Natural killer cell (primary cell): ENCODE measurements at regions not wholly inside any gene's neighbourhood (a gene's known extent, or its start where the extent isn't known, plus 50 kb on each side); places are given as distances from the start of the nearest gene placed in this dataset.

Experiments used
- ATAC-seq, 3 donors: fragments of 150-1000 bp in 2 of 3; fragments of 200-7000 bp in 1 of 3; cut with Tn5 transposase; 1 replicate in 1 of 3; 2 replicates in 2 of 3; pipeline ENCODE4 v1.10.0; 2021; ENCODE audit warnings: mild to moderate bottlenecking in 2 of 3, moderate library complexity in 2 of 3
- DNase-seq, 2 donors: peaks; one replicate each; pipeline versions ENCODE4 v3.0.0 to v3.0.0-alpha.2; 2013 to 2021; ENCODE audit warnings: mixed read lengths in 1 of 2
- H3K27ac ChIP-seq: one replicate; pipeline ENCODE4 v1.5.1; 2013; ENCODE audit warnings: mild to moderate bottlenecking, low read length
- H3K27me3 ChIP-seq: one replicate; pipeline ENCODE4 v1.6.1; 2013; ENCODE audit warnings: low read length; ENCODE audit not compliant: control insufficient read depth, insufficient read depth
- H3K36me3 ChIP-seq: one replicate; pipeline ENCODE4 v1.6.1; 2013; ENCODE audit warnings: low read length; ENCODE audit not compliant: control insufficient read depth, insufficient read depth
- H3K4me1 ChIP-seq: one replicate; pipeline ENCODE4 v1.6.1; 2013; ENCODE audit warnings: low read length; ENCODE audit not compliant: control insufficient read depth, insufficient read depth
- H3K4me3 ChIP-seq: one replicate; pipeline ENCODE4 v1.5.1; 2013; ENCODE audit warnings: low read length
- H3K9me3 ChIP-seq: one replicate; pipeline ENCODE4 v1.6.1; 2013; ENCODE audit warnings: low read length; ENCODE audit not compliant: control insufficient read depth, insufficient read depth
- H3K27ac Mint-ChIP-seq, 2 donors: one replicate each; pipeline ENCODE4 v1.8.0; 2022; ENCODE audit warnings: mild to moderate bottlenecking in 2 of 2, mixed read lengths in 2 of 2, moderate library complexity in 1 of 2
- H3K27me3 Mint-ChIP-seq, 2 donors: one replicate each; pipeline ENCODE4 v1.8.0; 2022; ENCODE audit warnings: low read depth in 2 of 2, mixed read lengths in 2 of 2
- H3K36me3 Mint-ChIP-seq: one replicate; pipeline ENCODE4 v1.8.0; 2022; ENCODE audit warnings: mixed read lengths
- H3K4me1 Mint-ChIP-seq, 2 donors: one replicate each; pipeline ENCODE4 v1.8.0; 2022; ENCODE audit warnings: mixed read lengths in 2 of 2
- H3K4me3 Mint-ChIP-seq: one replicate; pipeline ENCODE4 v1.8.0; 2022; ENCODE audit warnings: mild to moderate bottlenecking, moderate library complexity, mixed read lengths
- H3K9me3 Mint-ChIP-seq, 2 donors: one replicate each; pipeline ENCODE4 v1.8.0; 2022; ENCODE audit warnings: mixed read lengths in 2 of 2
- CTCF ChIP-seq: fragments of 200-600 bp; IDR thresholded peaks from one replicate; pipeline ENCODE4 v1.8.0; 2022; ENCODE audit warnings: antibody characterized with exemption
- WGBS: methylation state at CpG from one replicate; pipeline ENCODE4 v1.1.7; 2013; ENCODE audit warnings: missing lambda C conversion rate; ENCODE audit not compliant: insufficient coverage; 5-methylcytosine and 5-hydroxymethylcytosine counted together
- intact Hi-C: fragments of 100-400 bp; cut with micrococcal nuclease; formaldehyde crosslinking; loops from one replicate; pipeline ENCODE4 v1.14.2; 2022

DNA sequence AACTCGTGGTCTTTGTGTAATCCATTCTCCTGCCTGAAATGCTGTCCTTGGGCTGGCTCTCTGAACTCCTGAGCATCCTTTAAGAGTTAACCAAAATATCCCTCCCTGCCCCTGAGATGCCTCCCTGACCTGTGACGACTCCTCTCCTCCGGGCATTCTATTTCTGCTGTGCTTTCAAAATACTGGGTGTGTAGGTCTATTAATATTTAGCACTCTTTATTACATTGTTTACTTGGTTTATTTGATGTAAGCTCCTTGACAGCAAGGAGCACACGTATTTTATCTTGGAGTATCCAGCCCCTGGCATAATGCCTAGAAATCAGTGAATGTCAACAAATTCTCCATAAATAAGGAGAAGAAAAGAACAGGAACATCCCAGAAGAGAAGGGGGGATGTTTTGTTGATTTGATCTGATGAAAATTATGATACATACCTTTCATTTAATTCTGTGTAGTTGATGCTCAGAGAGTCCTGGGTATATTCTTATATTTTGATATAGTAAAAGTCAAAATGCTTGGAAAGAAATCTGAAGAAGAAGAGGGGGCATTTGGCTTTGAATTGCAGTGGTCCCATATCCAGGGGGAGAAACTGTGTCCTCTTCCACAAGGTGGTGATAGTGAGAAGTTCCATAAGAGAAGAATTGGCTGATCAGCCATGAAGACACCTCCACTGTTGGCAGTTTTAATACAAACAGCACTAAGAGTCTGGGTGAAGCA is 107.7 kb upstream of the MPP7 start:
- Mint-ChIP-seq H3K4me1 (no peaks in the 10 kb centered on the region), H3K36me3 (no peaks in the 10 kb centered on the region), H3K9me3 (no peaks in the 10 kb centered on the region), H3K4me3 (no peak overlapping the region), H3K27ac (no peak overlapping the region), H3K27me3 (peaks cover 11 to 20% of the 10 kb centered on the region in 2 donors)
- Histone ChIP-seq H3K27me3 (peaks cover 5% of the 10 kb centered on the region), H3K4me1 (no peaks in the 10 kb centered on the region), H3K36me3 (no peaks in the 10 kb centered on the region), H3K9me3 (no peaks in the 10 kb centered on the region), H3K4me3 (no peak overlapping the region), H3K27ac (no peak overlapping the region)
- 52% methylated on average over 1 of the region's 4 CpGs for WGBS
- ATAC-seq, result no peak
- DNase-seq, result no peak
- no peak for TF ChIP-seq CTCF
- intact Hi-C loops, result no loop called here

DNA sequence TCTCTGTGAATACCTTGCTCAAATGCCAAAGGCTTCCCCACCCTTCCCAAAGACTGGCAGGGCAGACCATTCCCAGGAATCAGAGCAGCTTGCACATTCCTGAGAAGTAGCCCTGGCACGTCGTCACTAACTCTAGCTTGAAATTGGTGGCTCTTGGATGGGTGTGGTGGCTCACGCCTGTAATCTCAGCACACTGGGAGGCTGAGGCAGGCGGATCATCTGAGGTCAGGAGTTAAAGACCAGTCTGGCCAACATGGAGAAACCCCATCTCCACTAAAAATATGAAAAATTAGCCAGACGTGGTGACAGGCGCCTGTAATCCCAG is 108.2 kb upstream of the MPP7 start:
- intact Hi-C loops, result no loop called here
- DNase-seq (no peak), ATAC-seq (no peak)
- no peak overlapping the region for H3K27ac Mint-ChIP-seq
- Histone ChIP-seq H3K9me3 (no peaks in the 10 kb centered on the region), H3K27ac (no peak overlapping the region), H3K4me3 (no peak overlapping the region), H3K4me1 (no peaks in the 10 kb centered on the region), H3K27me3 (peaks cover 5% of the 10 kb centered on the region), H3K36me3 (no peaks in the 10 kb centered on the region)
- no peaks in the 10 kb centered on the region for H3K36me3 Mint-ChIP-seq
- 87% methylated on average over 6 of the region's 6 CpGs for WGBS
- H3K4me3 Mint-ChIP-seq, result no peak overlapping the region
- H3K4me1 Mint-ChIP-seq, result no peaks in the 10 kb centered on the region
- TF ChIP-seq CTCF, result no peak
- no peaks in the 10 kb centered on the region for H3K9me3 Mint-ChIP-seq
- peaks cover 11 to 20% of the 10 kb centered on the region in 2 donors for H3K27me3 Mint-ChIP-seq

DNA sequence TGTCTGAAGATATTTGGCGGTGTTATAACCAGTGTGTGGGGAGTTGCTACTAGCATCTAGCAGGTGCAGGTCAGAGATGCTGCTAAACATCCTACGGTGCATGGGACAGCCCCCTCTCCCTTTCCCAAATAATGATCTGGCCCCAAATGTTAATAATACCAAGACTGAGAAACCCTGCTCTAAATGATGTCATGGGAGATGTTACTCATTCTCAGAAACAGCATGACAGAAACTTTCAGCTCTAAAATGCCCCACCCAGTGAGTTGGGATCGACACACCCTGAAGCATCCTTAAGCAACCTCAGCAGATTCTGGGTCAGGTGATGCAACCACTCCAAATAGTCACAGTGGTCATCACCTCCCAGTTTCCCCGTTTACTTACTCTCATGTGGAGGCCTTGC is 108.8 kb upstream of the MPP7 start:
- no peak overlapping the region for H3K27ac ChIP-seq
- no peak overlapping the region for H3K4me3 Mint-ChIP-seq
- H3K27ac Mint-ChIP-seq, result no peak overlapping the region

More for the DNA sequence above, 108.8 kb upstream of the MPP7 start:
- Histone ChIP-seq H3K4me1 (no peaks in the 10 kb centered on the region), H3K36me3 (no peaks in the 10 kb centered on the region), H3K27me3 (peaks cover 5% of the 10 kb centered on the region), H3K4me3 (no peak overlapping the region), H3K9me3 (no peaks in the 10 kb centered on the region)
- WGBS, result 67% methylated on average over 3 of the region's 4 CpGs
- Mint-ChIP-seq H3K36me3 (no peaks in the 10 kb centered on the region), H3K4me1 (no peaks in the 10 kb centered on the region), H3K27me3 (peaks cover 11 to 20% of the 10 kb centered on the region in 2 donors), H3K9me3 (no peaks in the 10 kb centered on the region)
- no peak for TF ChIP-seq CTCF
- no peak for ATAC-seq
- DNase-seq, result peak in 1 of 2 donors; percentile 15
- intact Hi-C loops, result no loop called here
